GM18858 (cell line): ENCODE measurements at regions not wholly inside any gene's neighbourhood (a gene's known extent, or its start where the extent isn't known, plus 50 kb on each side); places are given as distances from the start of the nearest gene placed in this dataset.
"Not testable (repeated sequence)": the region's sequence is repeated elsewhere in the genome, so short reads cannot be mapped to it uniquely, and the experiment has no call there.

ENCODE experiments used
- ATAC-seq: cut with Tn5 transposase; IDR thresholded peaks from one replicate; pipeline ENCODE4 v1.9.1; 2021; ENCODE audit not compliant: unreplicated experiment

GRCh38 chr6:121682666-121683065 is 247.2 kb downstream of the GJA1 start:
- ATAC-seq, result no peak

GRCh38 chr6:121685806-121686205 is 250.4 kb downstream of the GJA1 start:
- ATAC-seq, result not testable (repeated sequence)

GRCh38 chr6:121686611-121687023 is 251.2 kb downstream of the GJA1 start:
- no peak for ATAC-seq

- ATAC-seq, result no peak
Measured at GRCh38 chr6:121688974-121689373, 253.5 kb downstream of the GJA1 start.

- no peak for ATAC-seq
Measured at GRCh38 chr6:121691126-121691551, 255.7 kb downstream of the GJA1 start.

GRCh38 chr6:121694389-121694788 is 258.9 kb downstream of the GJA1 start:
- ATAC-seq, result no peak

GRCh38 chr6:121694801-121695251 is 259.4 kb downstream of the GJA1 start:
- ATAC-seq, result no peak

- ATAC-seq, result no peak
Measured at GRCh38 chr6:121695329-121695728, 259.9 kb downstream of the GJA1 start.

GRCh38 chr6:121697921-121698320 is 262.5 kb downstream of the GJA1 start:
- no peak for ATAC-seq

GRCh38 chr6:121698617-121699016 is 263.2 kb downstream of the GJA1 start:
- ATAC-seq, result no peak

GRCh38 chr6:121703129-121703528 is 267.7 kb downstream of the GJA1 start:
- ATAC-seq, result not testable (repeated sequence)

GRCh38 chr6:121711472-121711871 is 276.0 kb downstream of the GJA1 start:
- ATAC-seq, result no peak

- ATAC-seq, result no peak
Measured at GRCh38 chr6:121717686-121718085, 282.2 kb downstream of the GJA1 start.

- ATAC-seq, result not testable (repeated sequence)
Measured at GRCh38 chr6:121720867-121721266, 285.4 kb downstream of the GJA1 start.

GRCh38 chr6:121723623-121724022 is 288.2 kb downstream of the GJA1 start:
- ATAC-seq, result no peak

- no peak for ATAC-seq
Measured at GRCh38 chr6:121724576-121724975, 289.1 kb downstream of the GJA1 start.

GRCh38 chr6:121726596-121726995 is 291.1 kb downstream of the GJA1 start:
- no peak for ATAC-seq

GRCh38 chr6:121730616-121731015 is 295.2 kb downstream of the GJA1 start:
- ATAC-seq, result no peak

- no peak for ATAC-seq
Measured at GRCh38 chr6:121731381-121731780, 295.9 kb downstream of the GJA1 start.

GRCh38 chr6:121732641-121733040 is 297.2 kb downstream of the GJA1 start:
- no peak for ATAC-seq

GRCh38 chr6:121733234-121733633 is 297.8 kb downstream of the GJA1 start:
- no peak for ATAC-seq

- ATAC-seq, result not testable (repeated sequence)
Measured at GRCh38 chr6:121740188-121740587, 304.7 kb downstream of the GJA1 start.

GRCh38 chr6:121743691-121744090 is 308.2 kb downstream of the GJA1 start:
- ATAC-seq, result no peak

GRCh38 chr6:121748376-121748775 is 312.9 kb downstream of the GJA1 start:
- no peak for ATAC-seq
